ENCODE measurements at regions not wholly inside any gene's neighbourhood (a gene's known extent, or its start where the extent isn't known, plus 50 kb on each side); places are given as distances from the start of the nearest gene placed in this dataset.
"Not testable (repeated sequence)": the region's sequence is repeated elsewhere in the genome, so short reads cannot be mapped to it uniquely, and the experiment has no call there.

GRCh38 chr9:64071358-64072253 lies 1213.4 kb downstream of the FOXD4L5 start:
- TF ChIP-seq POLR2AphosphoS5, CTCF (IDR thresholded peaks at IDR 0.05): not testable (repeated sequence)

Data from suprapubic skin (tissue), 3 donors.